Caco-2 (cell line): ENCODE measurements at regions not wholly inside any gene's neighbourhood (a gene's known extent, or its start where the extent isn't known, plus 50 kb on each side); places are given as distances from the start of the nearest gene placed in this dataset.

Experiments used
- BruUV-seq: library from RNA; stranded (reverse); fragments of 400-500 nt; replicated peaks from 2 replicates; lab custom pipeline; 2021; lab: Mats Ljungman, UMichigan
- CTCF ChIA-PET: fragments of 300-600 bp; sonication (Branson Sonifier 250); formaldehyde crosslinking; loops from one replicate; lab custom pipeline; 2022; ENCODE audit warnings: antibody characterized with exemption; lab: Charles Lee
- POLR2A ChIA-PET: fragments of 300-600 bp; sonication (Branson Sonifier 250); formaldehyde crosslinking; loops from one replicate; lab custom pipeline; 2022; ENCODE audit warnings: antibody characterized with exemption; lab: Charles Lee
- DNase-seq, 2 experiments: peaks; one replicate each; pipeline versions ENCODE4 v3.0.0 to v3.0.0-alpha.2; 2020 to 2022
- H3K27me3 ChIP-seq: replicated peaks from 2 replicates; pipeline ENCODE4 v1.6.0; 2011; ENCODE audit warnings: low read length; ENCODE audit not compliant: control insufficient read depth, insufficient read depth
- H3K36me3 ChIP-seq: 2 replicates; pipeline ENCODE4 v1.5.1; 2011; ENCODE audit warnings: low read length; ENCODE audit not compliant: control insufficient read depth, insufficient read depth
- H3K4me1 ChIP-seq: fragments of 250-450 bp; sonication (Bioruptor Pico); 2 replicates; pipeline ENCODE4 v1.5.1; 2020; ENCODE audit warnings: mild to moderate bottlenecking
- H3K4me3 ChIP-seq: 2 replicates; pipeline ENCODE4 v1.5.1; 2011; ENCODE audit warnings: low read depth, mild to moderate bottlenecking, control low read depth, low read length
- H3K9me3 ChIP-seq: fragments of 250-450 bp; sonication (Bioruptor Pico); 2 replicates; pipeline ENCODE4 v1.5.1; 2020; ENCODE audit warnings: mild to moderate bottlenecking, moderate library complexity
- H3K27ac Mint-ChIP-seq: one replicate; pipeline ENCODE4 v1.8.0; 2022; ENCODE audit warnings: mixed read lengths; ENCODE audit not compliant: unreplicated experiment
- H3K27me3 Mint-ChIP-seq: one replicate; pipeline ENCODE4 v1.8.0; 2022; ENCODE audit warnings: mixed read lengths; ENCODE audit not compliant: insufficient read depth, unreplicated experiment
- H3K36me3 Mint-ChIP-seq: one replicate; pipeline ENCODE4 v1.8.0; 2022; ENCODE audit warnings: mild to moderate bottlenecking, mixed read lengths; ENCODE audit not compliant: insufficient read depth, unreplicated experiment
- H3K4me1 Mint-ChIP-seq: one replicate; pipeline ENCODE4 v1.8.0; 2022; ENCODE audit warnings: low read depth, mixed read lengths; ENCODE audit not compliant: unreplicated experiment
- H3K4me3 Mint-ChIP-seq: one replicate; pipeline ENCODE4 v1.8.0; 2022; ENCODE audit warnings: mild to moderate bottlenecking, moderate library complexity, mixed read lengths; ENCODE audit not compliant: unreplicated experiment
- H3K9me3 Mint-ChIP-seq: one replicate; pipeline ENCODE4 v1.8.0; 2022; ENCODE audit warnings: mixed read lengths; ENCODE audit not compliant: unreplicated experiment
- CTCF ChIP-seq, 2 experiments: fragments of 200-600 bp in 1 of 2; IDR thresholded peaks; 1 replicate in 1 of 2; 2 replicates in 1 of 2; pipeline versions ENCODE4 v1.5.1 to v1.8.0; 2011 to 2022; ENCODE audit warnings: antibody characterized with exemption in 1 of 2, control low read depth in 1 of 2, inconsistent platforms in 1 of 2, low read depth in 1 of 2, low read length in 1 of 2, mild to moderate bottlenecking in 1 of 2, moderate library complexity in 1 of 2; ENCODE audit not compliant: insufficient read depth in 1 of 2, severe bottlenecking in 1 of 2, unreplicated experiment in 1 of 2
- intact Hi-C: fragments of 100-400 bp; cut with micrococcal nuclease; formaldehyde crosslinking; loops from one replicate; pipeline ENCODE4 v1.10.0; 2022; ENCODE audit not compliant: unreplicated experiment

GRCh38 chr6:21648475-21649050, 55.0 kb downstream of the SOX4 start:
- Histone ChIP-seq H3K4me3 (no peak overlapping the region), H3K9me3 (no peaks in the 10 kb centered on the region), H3K4me1 (0 out of 2 replicates have a peak, but pooled peaks cover 4% of the 10 kb centered on the region), H3K27me3 (no peaks in the 10 kb centered on the region), H3K36me3 (no peaks in the 10 kb centered on the region)
- no peaks in the 10 kb centered on the region for H3K27me3 Mint-ChIP-seq
- no peak overlapping the region for H3K27ac Mint-ChIP-seq
- intact Hi-C loops: no loop called here
- H3K4me3 Mint-ChIP-seq: no peak overlapping the region
- H3K9me3 Mint-ChIP-seq: peaks cover 24% of the 10 kb centered on the region
- POLR2A ChIA-PET: no interaction called here
- H3K36me3 Mint-ChIP-seq: peaks cover 5% of the 10 kb centered on the region
- TF ChIP-seq CTCF (IDR thresholded peaks at IDR 0.05; ENCODE audit: insufficient read depth in 1 of 2, low read depth in 1 of 2, low read length in 1 of 2, severe bottlenecking in 1 of 2, unreplicated experiment in 1 of 2): no peak
- CTCF ChIA-PET: no interaction called here
- peaks cover 14% of the 10 kb centered on the region for H3K4me1 Mint-ChIP-seq
- DNase-seq: no peak
- no TSS peak for BruUV-seq

GRCh38 chr6:21653323-21653722, 59.8 kb downstream of the SOX4 start:
- ChIA-PET CTCF (no interaction called here), POLR2A (no interaction called here)
- no peaks in the 10 kb centered on the region for H3K9me3 ChIP-seq
- TF ChIP-seq CTCF (IDR thresholded peaks at IDR 0.05; ENCODE audit: insufficient read depth in 1 of 2, low read depth in 1 of 2, low read length in 1 of 2, severe bottlenecking in 1 of 2, unreplicated experiment in 1 of 2): no peak
- no peaks in the 10 kb centered on the region for H3K27me3 Mint-ChIP-seq
- no peak overlapping the region for H3K27ac Mint-ChIP-seq
- H3K36me3 Mint-ChIP-seq: no peaks in the 10 kb centered on the region
- H3K4me1 Mint-ChIP-seq: peaks cover 14% of the 10 kb centered on the region
- intact Hi-C loops: no loop called here
- DNase-seq: no peak
- H3K4me1 ChIP-seq: 0 out of 2 replicates have a peak, but pooled peaks cover 4% of the 10 kb centered on the region
- H3K4me3 Mint-ChIP-seq: no peak overlapping the region
- H3K4me3 ChIP-seq: no peak overlapping the region
- no peaks in the 10 kb centered on the region for H3K36me3 ChIP-seq
- peaks cover 24% of the 10 kb centered on the region for H3K9me3 Mint-ChIP-seq
- BruUV-seq: no TSS peak
- H3K27me3 ChIP-seq: no peaks in the 10 kb centered on the region

GRCh38 chr6:21653905-21654304, 60.4 kb downstream of the SOX4 start:
- ChIA-PET CTCF (no interaction called here), POLR2A (no interaction called here)
- Mint-ChIP-seq H3K9me3 (peaks cover 24% of the 10 kb centered on the region), H3K4me1 (peaks cover 14% of the 10 kb centered on the region), H3K4me3 (no peak overlapping the region), H3K27ac (no peak overlapping the region), H3K36me3 (no peaks in the 10 kb centered on the region), H3K27me3 (no peaks in the 10 kb centered on the region)
- Histone ChIP-seq H3K9me3 (no peaks in the 10 kb centered on the region), H3K27me3 (no peaks in the 10 kb centered on the region), H3K36me3 (no peaks in the 10 kb centered on the region), H3K4me3 (no peak overlapping the region), H3K4me1 (0 out of 2 replicates have a peak, but pooled peaks cover 4% of the 10 kb centered on the region)
- DNase-seq: no peak
- BruUV-seq: no TSS peak
- no peak for TF ChIP-seq CTCF (IDR thresholded peaks at IDR 0.05; ENCODE audit: insufficient read depth in 1 of 2, low read depth in 1 of 2, low read length in 1 of 2, severe bottlenecking in 1 of 2, unreplicated experiment in 1 of 2)
- intact Hi-C loops: no loop called here
